HFF-Myc (cell line): ENCODE measurements at regions not wholly inside any gene's neighbourhood (a gene's known extent, or its start where the extent isn't known, plus 50 kb on each side); places are given as distances from the start of the nearest gene placed in this dataset.

Source experiments
- DNase-seq: peaks from one replicate; pipeline ENCODE4 v3.0.0-alpha.2; 2011; ENCODE audit warnings: low read depth; ENCODE audit errors: extremely low read depth
- H3K4me3 ChIP-seq: replicated peaks from 2 replicates; pipeline ENCODE4 v1.5.1; 2011; ENCODE audit warnings: low read depth, mild to moderate bottlenecking, control low read depth, low read length
- CTCF ChIP-seq: IDR thresholded peaks from 2 replicates; pipeline ENCODE4 v1.5.1; 2012; ENCODE audit warnings: mild to moderate bottlenecking, low read depth, low read length, control low read depth; ENCODE audit errors: missing control alignments

GRCh38 chr2:62561586-62561985 lies 55.6 kb upstream of the TMEM17 start:
- no peak for DNase-seq
- H3K4me3 ChIP-seq, result no peak overlapping the region
- no peak for TF ChIP-seq CTCF

GRCh38 chr2:62559582-62559981 lies 53.6 kb upstream of the TMEM17 start:
- no peak for DNase-seq
- no peak overlapping the region for H3K4me3 ChIP-seq
- TF ChIP-seq CTCF, result no peak

GRCh38 chr2:62558743-62559142 lies 52.7 kb upstream of the TMEM17 start:
- H3K4me3 ChIP-seq, result no peak overlapping the region
- no peak for DNase-seq
- no peak for TF ChIP-seq CTCF

GRCh38 chr2:62556086-62556485 lies 50.1 kb upstream of the TMEM17 start:
- H3K4me3 ChIP-seq, result no peak overlapping the region
- no peak for DNase-seq
- no peak for TF ChIP-seq CTCF
